ENCODE measurements at regions not wholly inside any gene's neighbourhood (a gene's known extent, or its start where the extent isn't known, plus 50 kb on each side); places are given as distances from the start of the nearest gene placed in this dataset.

- no peak overlapping the region for H3K4me3 Mint-ChIP-seq
- DNase-seq (no peak), ATAC-seq (no peak)
- H3K4me1 Mint-ChIP-seq (ENCODE audit: low read depth): no peaks in the 10 kb centered on the region
- no peaks in the 10 kb centered on the region for H3K36me3 Mint-ChIP-seq (ENCODE audit: insufficient read depth)
- H3K27me3 Mint-ChIP-seq (ENCODE audit: low read depth): no peaks in the 10 kb centered on the region
- H3K9me3 Mint-ChIP-seq: peaks cover 6% of the 10 kb centered on the region
These were observed 128.0 kb upstream of the CDH19 start for GRCh38 chr18:66731890-66732289.

DNA sequence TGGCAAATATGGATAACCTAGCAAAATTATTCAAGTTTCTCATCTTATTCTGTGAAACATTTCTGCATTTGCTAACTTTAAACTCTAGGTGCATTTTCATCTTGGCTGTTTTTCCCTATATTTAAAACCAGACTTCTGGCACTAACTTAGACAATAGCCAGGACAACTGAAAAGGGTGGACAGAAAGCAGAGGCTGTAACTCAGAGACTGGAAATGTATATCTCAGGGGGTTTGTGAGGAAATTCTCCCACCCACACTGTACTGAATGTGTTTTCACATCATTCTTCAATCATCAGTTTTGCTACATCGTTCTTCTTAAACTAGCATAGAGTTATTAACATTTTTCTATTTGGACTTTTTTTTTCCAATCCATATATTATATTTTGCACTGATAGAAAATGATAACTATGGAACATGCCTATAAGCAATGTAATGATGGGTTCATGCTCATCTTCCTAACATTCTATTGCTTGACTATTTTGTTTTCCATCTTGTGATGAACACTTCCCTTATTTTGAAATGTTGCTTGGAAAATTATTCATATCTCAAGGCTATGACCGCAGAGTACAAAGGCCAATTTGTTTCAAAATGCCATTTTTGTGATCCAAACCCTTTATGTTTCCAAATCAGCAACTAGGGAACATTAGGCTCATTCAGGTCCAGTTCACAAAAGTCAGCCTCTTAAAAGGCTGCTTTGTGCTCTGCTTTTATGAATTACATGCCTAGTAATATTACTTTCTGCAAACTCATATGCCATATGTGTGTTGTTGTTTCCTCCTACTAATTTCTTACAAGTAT lies 125.8 kb upstream of the CDH19 start:
- Mint-ChIP-seq H3K9me3 (no peaks in the 10 kb centered on the region), H3K4me1 (ENCODE audit: low read depth) (no peaks in the 10 kb centered on the region), H3K27me3 (ENCODE audit: low read depth) (no peaks in the 10 kb centered on the region), H3K4me3 (no peak overlapping the region), H3K36me3 (ENCODE audit: insufficient read depth) (no peaks in the 10 kb centered on the region)
- ATAC-seq (no peak), DNase-seq (no peak)

DNA sequence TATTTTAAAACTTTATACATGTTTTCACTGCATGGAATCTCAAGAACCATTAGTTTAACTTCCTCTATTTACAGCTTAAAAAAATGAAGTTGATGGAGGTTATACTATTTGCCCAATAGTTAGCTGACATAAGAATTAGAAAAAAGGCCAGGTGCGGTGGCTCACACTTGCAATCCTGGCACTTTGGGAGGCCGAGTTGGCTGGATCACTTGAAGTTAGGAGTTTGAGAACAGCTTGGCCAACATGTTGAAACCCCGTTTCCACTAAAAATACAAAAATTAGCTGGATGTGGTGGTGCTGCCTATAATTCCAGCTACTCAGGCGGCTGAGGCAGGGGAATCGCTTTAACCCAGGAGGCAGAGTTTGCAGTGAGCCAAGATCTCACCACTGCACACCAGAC lies 125.1 kb upstream of the CDH19 start:
- Mint-ChIP-seq H3K9me3 (peaks cover 4% of the 10 kb centered on the region), H3K4me1 (ENCODE audit: low read depth) (no peaks in the 10 kb centered on the region)
- ATAC-seq: no peak

GRCh38 chr18:66727991-66728390 lies 124.1 kb upstream of the CDH19 start:
- no peak for ATAC-seq
- Mint-ChIP-seq H3K4me1 (ENCODE audit: low read depth) (no peaks in the 10 kb centered on the region), H3K4me3 (no peak overlapping the region), H3K27me3 (ENCODE audit: low read depth) (no peaks in the 10 kb centered on the region), H3K9me3 (peaks cover 4% of the 10 kb centered on the region), H3K36me3 (ENCODE audit: insufficient read depth) (no peaks in the 10 kb centered on the region)
- no peak for DNase-seq

More for the DNA sequence above, 125.1 kb upstream of the CDH19 start:
- DNase-seq: no peak
- Mint-ChIP-seq H3K27me3 (ENCODE audit: low read depth) (no peaks in the 10 kb centered on the region), H3K4me3 (no peak overlapping the region), H3K36me3 (ENCODE audit: insufficient read depth) (no peaks in the 10 kb centered on the region)

DNA sequence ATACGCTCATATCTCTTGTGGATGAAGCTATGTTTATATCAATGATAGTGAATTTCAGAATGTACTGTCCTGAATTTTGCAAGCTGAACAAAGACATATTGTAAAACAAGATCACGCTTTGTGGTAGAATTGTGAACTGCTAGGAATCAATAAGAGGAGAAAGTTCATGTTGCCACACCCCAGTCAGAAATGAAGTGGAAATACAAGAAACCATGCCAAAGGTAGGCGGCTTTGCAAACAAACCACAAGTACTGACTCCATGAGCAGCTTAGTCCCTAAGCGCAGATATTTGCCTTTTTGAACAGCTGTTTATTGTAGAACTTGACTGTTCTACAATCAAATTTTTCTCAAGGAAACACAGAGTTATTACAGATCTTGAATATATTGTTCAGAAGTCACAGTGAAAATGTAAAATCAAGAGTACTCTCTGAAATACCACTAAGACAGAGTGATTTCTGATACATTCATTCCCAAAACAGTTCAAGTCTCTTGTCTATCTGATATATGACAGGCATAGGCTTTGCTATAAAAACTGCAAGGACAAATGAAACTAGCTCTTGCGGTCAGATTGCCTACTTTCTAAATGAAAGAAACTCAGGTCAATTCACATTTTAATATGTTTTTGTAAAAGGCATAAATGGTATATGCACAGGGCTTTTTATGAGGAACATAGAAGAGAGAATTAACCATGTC lies 120.9 kb upstream of the CDH19 start:
- Mint-ChIP-seq H3K36me3 (ENCODE audit: insufficient read depth) (no peaks in the 10 kb centered on the region), H3K9me3 (peaks cover 4% of the 10 kb centered on the region), H3K27me3 (ENCODE audit: low read depth) (no peaks in the 10 kb centered on the region), H3K4me3 (no peak overlapping the region), H3K4me1 (ENCODE audit: low read depth) (no peaks in the 10 kb centered on the region)
- DNase-seq: no peak
- ATAC-seq: no peak

GRCh38 chr18:66722671-66723070 lies 118.8 kb upstream of the CDH19 start:
- no peak for ATAC-seq
- no peak overlapping the region for H3K4me3 Mint-ChIP-seq
- DNase-seq: no peak
- H3K9me3 Mint-ChIP-seq: peaks cover 4% of the 10 kb centered on the region
- H3K27me3 Mint-ChIP-seq (ENCODE audit: low read depth): no peaks in the 10 kb centered on the region
- no peaks in the 10 kb centered on the region for H3K36me3 Mint-ChIP-seq (ENCODE audit: insufficient read depth)
- no peaks in the 10 kb centered on the region for H3K4me1 Mint-ChIP-seq (ENCODE audit: low read depth)

DNA sequence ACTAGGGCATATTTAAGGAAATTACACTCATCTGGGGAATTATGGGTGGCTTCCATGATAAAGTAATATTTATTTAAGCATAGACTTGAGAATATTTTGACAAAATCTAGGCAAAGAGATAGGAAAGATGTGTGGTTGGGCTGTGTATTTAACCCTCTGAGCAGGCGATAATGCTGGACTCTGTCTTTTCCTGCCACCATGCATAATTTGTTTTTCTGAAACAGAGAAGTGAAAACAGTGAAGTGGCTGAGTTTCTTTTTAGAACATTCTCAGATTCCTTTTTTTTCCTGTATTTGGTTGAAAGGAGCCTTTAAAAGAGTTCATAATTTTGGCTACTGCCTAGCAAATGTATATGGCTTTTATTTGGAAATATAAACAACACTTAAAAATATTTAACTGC lies 104.8 kb upstream of the CDH19 start:
- DNase-seq (no peak), ATAC-seq (no peak)
- Mint-ChIP-seq H3K27me3 (ENCODE audit: low read depth) (no peaks in the 10 kb centered on the region), H3K9me3 (no peaks in the 10 kb centered on the region), H3K36me3 (ENCODE audit: insufficient read depth) (no peaks in the 10 kb centered on the region), H3K4me1 (ENCODE audit: low read depth) (no peaks in the 10 kb centered on the region), H3K4me3 (no peak overlapping the region)

DNA sequence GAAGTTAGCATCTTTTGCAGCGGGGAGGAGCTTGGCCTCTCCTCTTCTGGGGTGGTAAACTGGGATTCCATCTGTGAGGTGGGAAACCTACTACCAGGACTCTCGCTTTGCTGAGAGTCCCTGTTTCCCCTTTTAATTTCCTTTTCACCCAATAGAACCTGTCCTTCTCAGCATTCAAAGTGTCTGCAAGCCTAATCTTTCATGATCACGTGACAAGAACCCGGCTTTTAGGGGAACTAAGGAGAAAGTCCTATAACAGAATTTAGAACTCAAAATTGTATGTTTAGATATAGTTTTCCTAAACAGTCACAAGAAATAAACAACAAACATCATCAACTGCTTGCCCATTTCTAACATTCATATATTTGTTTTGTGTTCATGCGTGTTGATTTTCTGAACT lies 103.6 kb upstream of the CDH19 start:
- H3K36me3 Mint-ChIP-seq (ENCODE audit: insufficient read depth): no peaks in the 10 kb centered on the region
- H3K4me1 Mint-ChIP-seq (ENCODE audit: low read depth): no peaks in the 10 kb centered on the region
- ATAC-seq: no peak
- H3K27me3 Mint-ChIP-seq (ENCODE audit: low read depth): no peaks in the 10 kb centered on the region
- no peak overlapping the region for H3K4me3 Mint-ChIP-seq
- no peaks in the 10 kb centered on the region for H3K9me3 Mint-ChIP-seq
- no peak for DNase-seq

DNA sequence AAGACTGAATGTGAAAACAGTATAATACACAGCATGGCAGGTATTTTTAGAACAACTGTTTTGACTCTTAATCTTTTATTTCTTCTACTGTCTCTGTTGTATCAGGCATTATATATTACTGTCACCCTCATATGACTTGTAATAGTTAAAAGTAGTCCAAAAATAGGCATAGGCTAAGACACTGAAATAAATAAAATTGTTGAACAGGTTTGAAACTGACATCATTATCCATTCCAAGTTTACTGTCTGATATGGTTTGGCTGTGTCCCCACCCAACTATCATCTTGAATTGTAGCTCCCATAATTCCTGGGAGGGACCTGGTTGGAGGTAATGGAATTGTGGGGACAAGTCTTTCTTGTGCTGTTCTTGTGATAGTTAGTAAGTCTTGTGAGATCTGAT lies 91.4 kb upstream of the CDH19 start:
- Mint-ChIP-seq H3K27me3 (ENCODE audit: low read depth) (no peaks in the 10 kb centered on the region), H3K9me3 (peaks cover 4% of the 10 kb centered on the region), H3K4me3 (no peak overlapping the region), H3K36me3 (ENCODE audit: insufficient read depth) (no peaks in the 10 kb centered on the region), H3K4me1 (ENCODE audit: low read depth) (no peaks in the 10 kb centered on the region)
- no peak for DNase-seq
- no peak for ATAC-seq

- no peaks in the 10 kb centered on the region for H3K36me3 Mint-ChIP-seq (ENCODE audit: insufficient read depth)
These were observed 91.0 kb upstream of the CDH19 start for GRCh38 chr18:66694852-66695251.

DNA sequence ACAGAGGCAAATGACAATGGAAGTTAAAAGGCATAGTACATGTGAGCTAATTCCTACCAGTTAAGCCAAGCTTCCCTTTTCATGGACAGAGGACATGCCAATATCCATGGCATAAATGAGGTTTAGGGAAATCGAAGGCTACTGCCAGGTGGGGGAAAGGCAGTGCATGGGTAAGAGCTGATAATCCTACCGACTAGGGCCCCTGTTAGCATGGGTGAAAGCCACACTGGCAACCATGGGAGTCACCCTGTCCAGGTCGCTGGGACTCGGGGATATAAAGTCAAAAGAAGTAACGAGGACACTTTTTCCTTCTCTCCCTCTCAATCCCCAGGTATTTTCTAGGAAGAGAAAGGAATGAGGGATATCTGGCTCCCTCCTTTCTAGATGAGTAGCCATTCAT lies 83.7 kb upstream of the CDH19 start:
- Mint-ChIP-seq H3K9me3 (peaks cover 3% of the 10 kb centered on the region), H3K27me3 (ENCODE audit: low read depth) (no peaks in the 10 kb centered on the region), H3K4me3 (no peak overlapping the region), H3K36me3 (ENCODE audit: insufficient read depth) (no peaks in the 10 kb centered on the region), H3K4me1 (ENCODE audit: low read depth) (no peaks in the 10 kb centered on the region)
- DNase-seq: no peak
- no peak for ATAC-seq

More at GRCh38 chr18:66694852-66695251, 91.0 kb upstream of the CDH19 start:
- ATAC-seq (no peak), DNase-seq (no peak)
- Mint-ChIP-seq H3K9me3 (peaks cover 4% of the 10 kb centered on the region), H3K27me3 (ENCODE audit: low read depth) (no peaks in the 10 kb centered on the region), H3K4me1 (ENCODE audit: low read depth) (no peaks in the 10 kb centered on the region), H3K4me3 (no peak overlapping the region)

DNA sequence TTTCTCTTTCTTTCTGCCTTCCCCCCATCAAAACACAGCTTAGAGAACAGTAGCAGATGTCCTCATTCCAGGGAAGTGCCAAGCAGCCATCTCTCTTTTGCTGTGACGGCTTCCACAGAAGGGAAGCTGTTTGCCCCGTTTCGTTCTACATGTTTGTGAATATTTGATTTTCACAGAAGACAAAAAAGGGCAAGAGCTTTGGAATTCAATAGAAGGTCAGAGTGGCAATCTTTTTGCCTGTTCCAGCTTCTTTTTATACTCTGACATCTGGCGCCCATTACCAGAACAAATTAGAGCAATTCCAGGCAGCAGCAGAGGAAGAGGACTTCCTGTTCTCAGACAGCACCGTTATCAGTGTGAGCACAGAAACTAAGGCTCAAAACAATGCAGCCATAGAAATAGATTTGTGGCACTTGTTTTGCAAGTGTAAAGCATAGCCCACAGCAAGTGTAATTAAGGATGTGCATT lies 79.0 kb upstream of the CDH19 start:
- DNase-seq (no peak), ATAC-seq (no peak)
- H3K4me1 Mint-ChIP-seq (ENCODE audit: low read depth): no peaks in the 10 kb centered on the region
- no peaks in the 10 kb centered on the region for H3K27me3 Mint-ChIP-seq (ENCODE audit: low read depth)
- H3K4me3 Mint-ChIP-seq: no peak overlapping the region
- peaks cover 3% of the 10 kb centered on the region for H3K9me3 Mint-ChIP-seq
- no peaks in the 10 kb centered on the region for H3K36me3 Mint-ChIP-seq (ENCODE audit: insufficient read depth)

DNA sequence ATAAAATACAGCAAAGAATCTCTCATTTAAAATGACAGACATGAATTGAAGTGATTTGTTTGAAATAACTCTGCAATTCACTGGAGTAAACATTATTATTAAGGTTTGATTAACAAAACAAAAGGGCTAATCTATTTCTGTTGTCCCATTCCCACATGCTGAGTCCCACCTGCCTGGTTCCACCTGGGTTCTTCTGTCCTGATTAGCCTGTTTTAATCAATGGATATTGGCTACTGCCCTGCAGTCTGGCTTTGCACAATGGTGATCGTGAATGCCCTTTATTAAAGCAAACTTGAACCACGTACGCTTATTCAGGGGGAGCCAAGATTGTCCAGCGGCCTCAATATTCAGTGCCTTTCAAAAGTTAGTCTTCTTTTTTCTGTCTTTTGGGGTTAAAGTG lies 72.8 kb upstream of the CDH19 start:
- Mint-ChIP-seq H3K27me3 (ENCODE audit: low read depth) (no peaks in the 10 kb centered on the region), H3K36me3 (ENCODE audit: insufficient read depth) (no peaks in the 10 kb centered on the region), H3K4me1 (ENCODE audit: low read depth) (no peaks in the 10 kb centered on the region), H3K9me3 (peaks cover 3% of the 10 kb centered on the region), H3K4me3 (no peak overlapping the region)
- DNase-seq (no peak), ATAC-seq (no peak)

- DNase-seq: no peak
- H3K36me3 Mint-ChIP-seq (ENCODE audit: insufficient read depth): no peaks in the 10 kb centered on the region
- ATAC-seq: no peak
These were observed 70.4 kb upstream of the CDH19 start for GRCh38 chr18:66674286-66674685.

GRCh38 chr18:66668706-66669105 lies 64.8 kb upstream of the CDH19 start:
- Mint-ChIP-seq H3K9me3 (peaks cover 3% of the 10 kb centered on the region), H3K4me3 (no peak overlapping the region), H3K27me3 (ENCODE audit: low read depth) (no peaks in the 10 kb centered on the region), H3K4me1 (ENCODE audit: low read depth) (no peaks in the 10 kb centered on the region), H3K36me3 (ENCODE audit: insufficient read depth) (no peaks in the 10 kb centered on the region)
- DNase-seq (no peak), ATAC-seq (no peak)

More at GRCh38 chr18:66674286-66674685, 70.4 kb upstream of the CDH19 start:
- no peaks in the 10 kb centered on the region for H3K27me3 Mint-ChIP-seq (ENCODE audit: low read depth)
- no peaks in the 10 kb centered on the region for H3K4me1 Mint-ChIP-seq (ENCODE audit: low read depth)
- no peak overlapping the region for H3K4me3 Mint-ChIP-seq
- H3K9me3 Mint-ChIP-seq: peaks cover 3% of the 10 kb centered on the region
